ENCODE measurements at regions not wholly inside any gene's neighbourhood (a gene's known extent, or its start where the extent isn't known, plus 50 kb on each side); places are given as distances from the start of the nearest gene placed in this dataset.

DNA sequence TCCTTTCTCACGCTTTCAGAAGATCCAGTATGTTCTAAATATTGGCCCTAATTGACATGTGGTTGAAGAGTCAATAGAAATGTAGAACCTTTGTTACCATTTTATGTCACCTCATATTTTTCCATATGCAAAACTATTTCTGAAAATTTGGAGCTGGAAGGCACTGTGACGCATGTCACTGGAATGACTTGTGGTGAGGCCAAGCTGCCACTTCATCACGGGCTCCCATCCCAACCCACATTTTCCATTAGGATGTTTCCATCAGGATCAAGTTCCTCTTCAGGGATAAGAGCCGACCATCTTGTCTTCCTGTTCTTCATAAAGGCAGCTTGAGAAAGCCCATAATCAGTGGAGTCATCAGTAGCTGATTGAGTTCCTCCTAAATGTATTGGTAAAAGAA, 1241.7 kb downstream of the GATA3 start:
- TF ChIP-seq CTCF (IDR thresholded peaks at IDR 0.05 in 2 of 3, conservative IDR thresholded peaks at IDR 0.05 in 1 of 3; ENCODE audit: control insufficient read depth in 2 of 3, extremely low read depth in 1 of 3, insufficient read depth in 1 of 3, low read depth in 3 of 3, low read length in 3 of 3) (no peak), POLR2AphosphoS2 (IDR thresholded peaks at IDR 0.05; ENCODE audit: low read depth, low read length) (no peak), NFYB (IDR thresholded peaks at IDR 0.05; ENCODE audit: insufficient read depth, low read depth, low read length) (no peak), YY1 (IDR thresholded peaks at IDR 0.05; ENCODE audit: low read depth, low read length) (no peak), HDGF (IDR thresholded peaks at IDR 0.05) (no peak), POLR2A (IDR thresholded peaks at IDR 0.05; ENCODE audit: low read depth, low read length) (no peak), SIN3A (IDR thresholded peaks at IDR 0.05; ENCODE audit: low read depth, low read length) (no peak), POLR2AphosphoS5 (IDR thresholded peaks at IDR 0.05; ENCODE audit: low read length) (no peak), RAD21 (IDR thresholded peaks at IDR 0.05; ENCODE audit: insufficient read depth, low read depth, low read length) (no peak)
- TF ChIP-seq, protein P1, sequence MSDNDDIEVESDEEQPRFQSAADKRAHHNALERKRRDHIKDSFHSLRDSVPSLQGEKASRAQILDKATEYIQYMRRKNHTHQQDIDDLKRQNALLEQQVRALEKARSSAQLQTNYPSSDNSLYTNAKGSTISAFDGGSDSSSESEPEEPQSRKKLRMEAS (IDR thresholded peaks at IDR 0.05; ENCODE audit: low read depth, low read length) = no peak
